ENCODE measurements at regions not wholly inside any gene's neighbourhood (a gene's known extent, or its start where the extent isn't known, plus 50 kb on each side); places are given as distances from the start of the nearest gene placed in this dataset.

DNA sequence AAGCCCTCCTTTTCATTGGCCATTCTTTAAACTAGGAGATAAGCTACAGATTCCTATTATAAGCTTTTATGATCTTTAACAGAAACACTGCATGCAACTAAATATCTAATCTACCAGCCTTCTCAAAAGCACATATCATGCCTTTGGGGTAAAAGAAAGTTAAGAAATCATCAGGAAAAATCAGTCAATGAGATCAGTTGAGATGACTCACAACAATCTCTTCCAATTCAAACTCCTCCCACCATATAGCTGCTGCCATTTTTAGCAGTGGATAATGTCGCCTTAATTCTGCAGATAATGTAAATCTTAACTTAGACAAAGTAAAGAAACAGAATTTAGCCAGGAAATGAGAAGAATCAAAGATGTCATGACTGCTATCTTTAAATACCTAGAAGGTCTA, 135.2 kb upstream of the BCL6 start:
- Histone ChIP-seq H3K4me2 (ENCODE audit: low read length) (no peak overlapping the region), H3K9me3 (ENCODE audit: low read length) (peaks cover 6% of the 10 kb centered on the region; the same call in 1 of the 2 replicates), H3K4me1 (ENCODE audit: insufficient read depth, low read length, poor library complexity, severe bottlenecking) (peaks cover 9% of the 10 kb centered on the region), H2AFZ (ENCODE audit: low read length) (no peak overlapping the region), H3K27ac (ENCODE audit: low read depth, low read length, poor library complexity, severe bottlenecking) (no peak overlapping the region), H3K9me2 (ENCODE audit: insufficient read depth, low read length) (no peaks in the 10 kb centered on the region), H4K20me1 (ENCODE audit: insufficient read depth, low read length) (no peaks in the 10 kb centered on the region), H3K79me2 (ENCODE audit: insufficient read depth, low read depth, low read length) (no peaks in the 10 kb centered on the region), H3K36me3 (ENCODE audit: insufficient read depth, low read length) (no peaks in the 10 kb centered on the region; the same call in 1 of the 2 replicates), H3K4me3 (ENCODE audit: low read depth, low read length, poor library complexity, severe bottlenecking) (no peak overlapping the region)
- no peak for TF ChIP-seq EZH2phosphoT487 (IDR thresholded peaks at IDR 0.05; ENCODE audit: borderline replicate concordance, low read depth, low read length)
- TF ChIP-seq, protein P1, sequence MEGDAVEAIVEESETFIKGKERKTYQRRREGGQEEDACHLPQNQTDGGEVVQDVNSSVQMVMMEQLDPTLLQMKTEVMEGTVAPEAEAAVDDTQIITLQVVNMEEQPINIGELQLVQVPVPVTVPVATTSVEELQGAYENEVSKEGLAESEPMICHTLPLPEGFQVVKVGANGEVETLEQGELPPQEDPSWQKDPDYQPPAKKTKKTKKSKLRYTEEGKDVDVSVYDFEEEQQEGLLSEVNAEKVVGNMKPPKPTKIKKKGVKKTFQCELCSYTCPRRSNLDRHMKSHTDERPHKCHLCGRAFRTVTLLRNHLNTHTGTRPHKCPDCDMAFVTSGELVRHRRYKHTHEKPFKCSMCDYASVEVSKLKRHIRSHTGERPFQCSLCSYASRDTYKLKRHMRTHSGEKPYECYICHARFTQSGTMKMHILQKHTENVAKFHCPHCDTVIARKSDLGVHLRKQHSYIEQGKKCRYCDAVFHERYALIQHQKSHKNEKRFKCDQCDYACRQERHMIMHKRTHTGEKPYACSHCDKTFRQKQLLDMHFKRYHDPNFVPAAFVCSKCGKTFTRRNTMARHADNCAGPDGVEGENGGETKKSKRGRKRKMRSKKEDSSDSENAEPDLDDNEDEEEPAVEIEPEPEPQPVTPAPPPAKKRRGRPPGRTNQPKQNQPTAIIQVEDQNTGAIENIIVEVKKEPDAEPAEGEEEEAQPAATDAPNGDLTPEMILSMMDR (conservative IDR thresholded peaks at IDR 0.05; ENCODE audit: low read length) = no peak
- DNase-seq (ENCODE audit: low spot score) = no peak
- ChIA-PET POLR2A (interaction anchor here (1.0 to 1.4 kb wide), 2 partner anchors 11 to 20 kb away, joined by 3 read pairs; no protein-coding TSS in a partner anchor), CTCF (ENCODE audit: unreplicated experiment) (no interaction called here)
- intact Hi-C loops (cut with micrococcal nuclease; ENCODE audit: unreplicated experiment) = no loop called here
- no TSS peak for BruUV-seq (replicated peaks)

DNA sequence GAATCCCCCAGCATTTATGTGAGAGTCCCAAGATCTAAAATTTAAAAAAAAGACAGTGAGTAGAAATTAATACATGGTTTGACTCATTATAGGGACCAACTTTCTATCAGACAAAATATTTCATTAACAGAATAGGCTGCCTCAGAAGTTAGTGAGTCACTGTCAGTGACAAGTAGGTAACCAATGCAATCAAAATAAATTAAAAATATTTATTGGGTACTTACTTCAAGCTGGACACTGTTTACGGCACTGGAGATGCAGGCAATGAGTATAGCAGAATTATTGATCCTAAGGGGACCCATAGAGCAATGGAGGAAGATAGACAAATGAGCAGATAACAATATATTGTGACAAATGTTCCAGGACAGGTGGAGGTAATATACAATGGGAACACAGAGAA, 135.6 kb upstream of the BCL6 start:
- DNase-seq (ENCODE audit: low spot score) = no peak
- no peak overlapping the region for H3K4me3 ChIP-seq (ENCODE audit: low read depth, low read length, poor library complexity, severe bottlenecking)
- ChIA-PET POLR2A (interaction anchor here (1.0 to 1.4 kb wide), 2 partner anchors 11 to 21 kb away, joined by 3 read pairs; no protein-coding TSS in a partner anchor), CTCF (ENCODE audit: unreplicated experiment) (no interaction called here)
- no TSS peak for BruUV-seq (replicated peaks)
- H3K27ac ChIP-seq (ENCODE audit: low read depth, low read length, poor library complexity, severe bottlenecking) = no peak overlapping the region
- no peak for TF ChIP-seq EZH2phosphoT487 (IDR thresholded peaks at IDR 0.05; ENCODE audit: borderline replicate concordance, low read depth, low read length)
- TF ChIP-seq, protein P1 (conservative IDR thresholded peaks at IDR 0.05; ENCODE audit: low read length) = no peak
- intact Hi-C loops (cut with micrococcal nuclease; ENCODE audit: unreplicated experiment) = no loop called here
- H3K79me2 ChIP-seq (ENCODE audit: insufficient read depth, low read depth, low read length) = no peaks in the 10 kb centered on the region
- no peaks in the 10 kb centered on the region; the same call in 1 of the 2 replicates for H3K36me3 ChIP-seq (ENCODE audit: insufficient read depth, low read length)
- H2AFZ ChIP-seq (ENCODE audit: low read length) = no peak overlapping the region
- H3K4me2 ChIP-seq (ENCODE audit: low read length) = no peak overlapping the region
- H3K9me2 ChIP-seq (ENCODE audit: insufficient read depth, low read length) = no peaks in the 10 kb centered on the region
- peaks cover 6% of the 10 kb centered on the region; the same call in 1 of the 2 replicates for H3K9me3 ChIP-seq (ENCODE audit: low read length)
- H4K20me1 ChIP-seq (ENCODE audit: insufficient read depth, low read length) = no peaks in the 10 kb centered on the region
- H3K4me1 ChIP-seq (ENCODE audit: insufficient read depth, low read length, poor library complexity, severe bottlenecking) = peaks cover 9% of the 10 kb centered on the region

DNA sequence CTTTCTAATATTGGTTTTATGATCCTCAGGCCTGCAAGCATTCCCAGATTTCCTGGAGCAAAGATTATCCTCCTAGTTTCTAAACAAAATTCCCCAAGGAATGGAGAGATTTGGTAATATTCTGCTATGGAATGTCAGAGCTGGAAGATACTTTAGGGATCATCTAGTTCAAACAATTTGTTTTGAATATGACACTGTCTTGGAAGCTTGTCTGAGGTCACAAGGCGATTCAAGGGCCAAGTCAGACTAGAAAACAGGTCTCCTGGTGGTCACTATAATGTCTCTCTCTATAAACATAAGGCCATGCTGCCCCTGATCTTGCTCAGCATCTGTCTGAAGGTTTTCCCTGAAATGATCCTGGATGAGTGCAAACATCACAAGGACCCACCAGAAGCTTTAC, 143.4 kb upstream of the BCL6 start:
- H3K4me1 ChIP-seq (ENCODE audit: insufficient read depth, low read length, poor library complexity, severe bottlenecking) = peaks cover 8% of the 10 kb centered on the region
- no peak overlapping the region for H3K4me2 ChIP-seq (ENCODE audit: low read length)
- no peak overlapping the region for H2AFZ ChIP-seq (ENCODE audit: low read length)
- H3K9me3 ChIP-seq (ENCODE audit: low read length) = peaks cover 4% of the 10 kb centered on the region; the same call in 1 of the 2 replicates
- intact Hi-C loops (cut with micrococcal nuclease; ENCODE audit: unreplicated experiment) = no loop called here
- BruUV-seq (replicated peaks) = no TSS peak
- DNase-seq (ENCODE audit: low spot score) = no peak
- POLR2A ChIA-PET = interaction anchor here (0.6 to 2.3 kb wide), 3 partner anchors 11 to 37 kb away, joined by 3 to 15 read pairs (median 5); no protein-coding TSS in a partner anchor
- no peaks in the 10 kb centered on the region for H4K20me1 ChIP-seq (ENCODE audit: insufficient read depth, low read length)
- no peak overlapping the region for H3K4me3 ChIP-seq (ENCODE audit: low read depth, low read length, poor library complexity, severe bottlenecking)
- no peak overlapping the region for H3K27ac ChIP-seq (ENCODE audit: low read depth, low read length, poor library complexity, severe bottlenecking)
- H3K36me3 ChIP-seq (ENCODE audit: insufficient read depth, low read length) = peaks cover 4% of the 10 kb centered on the region; the same call in 1 of the 2 replicates
- CTCF ChIA-PET (ENCODE audit: unreplicated experiment) = no interaction called here
- no peaks in the 10 kb centered on the region for H3K9me2 ChIP-seq (ENCODE audit: insufficient read depth, low read length)
- TF ChIP-seq, protein P1 (conservative IDR thresholded peaks at IDR 0.05; ENCODE audit: low read length) = no peak
- TF ChIP-seq EZH2phosphoT487 (IDR thresholded peaks at IDR 0.05; ENCODE audit: borderline replicate concordance, low read depth, low read length) = no peak
- no peaks in the 10 kb centered on the region for H3K79me2 ChIP-seq (ENCODE audit: insufficient read depth, low read depth, low read length)
